ENCODE measurements at regions not wholly inside any gene's neighbourhood (a gene's known extent, or its start where the extent isn't known, plus 50 kb on each side); places are given as distances from the start of the nearest gene placed in this dataset.

DNA sequence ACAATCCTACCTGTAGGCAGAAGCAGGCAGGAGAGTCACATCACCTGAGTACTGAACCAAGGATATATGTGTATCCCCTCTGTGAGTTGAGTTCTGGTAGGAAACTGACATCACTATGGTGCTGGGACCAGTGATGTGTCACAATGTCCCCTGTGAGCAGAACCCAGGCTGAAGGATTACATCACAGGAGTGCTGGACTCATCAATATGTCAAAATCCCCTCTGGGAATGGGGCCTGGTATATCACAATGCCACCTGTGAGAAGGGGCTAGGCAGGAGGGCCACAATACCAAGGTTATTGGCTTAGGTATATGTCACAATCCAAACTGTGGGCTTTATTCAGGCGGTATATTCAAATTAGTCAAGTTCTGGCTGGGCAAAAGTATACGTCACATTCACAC, 2098.3 kb downstream of the TP53TG3F start:
- Histone ChIP-seq H3K27me3 (no peaks in the 10 kb centered on the region), H3K4me3 (no peak overlapping the region), H3K9me3 (no peaks in the 10 kb centered on the region), H3K36me3 (no peaks in the 10 kb centered on the region), H3K27ac (no peak overlapping the region), H3K4me1 (no peaks in the 10 kb centered on the region)
- ATAC-seq (no peak), DNase-seq (no peak)
- TF ChIP-seq, protein P1, sequence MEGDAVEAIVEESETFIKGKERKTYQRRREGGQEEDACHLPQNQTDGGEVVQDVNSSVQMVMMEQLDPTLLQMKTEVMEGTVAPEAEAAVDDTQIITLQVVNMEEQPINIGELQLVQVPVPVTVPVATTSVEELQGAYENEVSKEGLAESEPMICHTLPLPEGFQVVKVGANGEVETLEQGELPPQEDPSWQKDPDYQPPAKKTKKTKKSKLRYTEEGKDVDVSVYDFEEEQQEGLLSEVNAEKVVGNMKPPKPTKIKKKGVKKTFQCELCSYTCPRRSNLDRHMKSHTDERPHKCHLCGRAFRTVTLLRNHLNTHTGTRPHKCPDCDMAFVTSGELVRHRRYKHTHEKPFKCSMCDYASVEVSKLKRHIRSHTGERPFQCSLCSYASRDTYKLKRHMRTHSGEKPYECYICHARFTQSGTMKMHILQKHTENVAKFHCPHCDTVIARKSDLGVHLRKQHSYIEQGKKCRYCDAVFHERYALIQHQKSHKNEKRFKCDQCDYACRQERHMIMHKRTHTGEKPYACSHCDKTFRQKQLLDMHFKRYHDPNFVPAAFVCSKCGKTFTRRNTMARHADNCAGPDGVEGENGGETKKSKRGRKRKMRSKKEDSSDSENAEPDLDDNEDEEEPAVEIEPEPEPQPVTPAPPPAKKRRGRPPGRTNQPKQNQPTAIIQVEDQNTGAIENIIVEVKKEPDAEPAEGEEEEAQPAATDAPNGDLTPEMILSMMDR (IDR thresholded peaks at IDR 0.05 in 4 of 5, conservative IDR thresholded peaks at IDR 0.05 in 1 of 5), result no peak
- TF ChIP-seq POLR2A (IDR thresholded peaks at IDR 0.05), result no peak
- in situ Hi-C loops (cut with MboI; ENCODE audit: low sequenced_read_pairs in 4 of 4) (no loop called here), intact Hi-C loops (cut with DNase I; ENCODE audit: low total_unique reads) (no loop called here)

DNA sequence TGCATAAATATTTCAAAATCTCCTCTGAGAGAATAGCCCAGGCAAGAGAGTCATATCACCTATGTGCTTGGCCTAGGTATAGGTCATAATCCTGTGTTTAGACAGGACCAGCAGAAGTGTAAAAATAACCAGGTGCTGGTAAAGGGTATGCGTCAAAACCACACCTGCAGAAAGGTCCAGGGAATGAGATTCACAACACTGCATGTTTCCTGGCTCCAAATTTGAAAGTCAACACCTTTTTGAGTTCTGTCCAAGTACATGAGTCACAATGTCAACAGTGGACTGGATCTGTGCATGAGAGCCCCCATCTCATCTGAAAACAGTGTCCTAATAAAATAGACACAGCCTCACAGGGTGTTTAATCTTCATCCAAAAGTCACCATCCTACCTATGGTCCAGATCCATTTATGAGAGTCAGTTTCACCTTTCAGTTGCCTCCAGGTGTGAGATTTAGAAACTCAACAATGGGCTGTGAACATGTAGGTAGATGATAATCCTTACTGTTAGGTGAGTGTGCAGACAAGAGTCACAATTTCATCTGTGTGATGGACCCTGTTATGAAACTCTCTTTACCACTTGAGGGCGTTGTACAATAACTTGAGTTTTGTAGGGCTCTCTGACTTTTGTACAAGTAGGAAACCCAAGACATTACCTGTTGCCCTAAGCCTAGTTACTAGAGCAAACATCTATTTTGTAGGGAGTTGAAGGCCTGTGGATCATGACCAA, 2100.7 kb downstream of the TP53TG3F start:
- Histone ChIP-seq H3K9me3 (no peaks in the 10 kb centered on the region), H3K36me3 (no peaks in the 10 kb centered on the region), H3K4me1 (no peaks in the 10 kb centered on the region), H3K27me3 (no peaks in the 10 kb centered on the region), H3K4me3 (no peak overlapping the region), H3K27ac (no peak overlapping the region)
- in situ Hi-C loops (cut with MboI; ENCODE audit: low sequenced_read_pairs in 4 of 4) (no loop called here), intact Hi-C loops (cut with DNase I; ENCODE audit: low total_unique reads) (no loop called here)
- ATAC-seq (no peak), DNase-seq (no peak)
- TF ChIP-seq, protein P1 (IDR thresholded peaks at IDR 0.05 in 4 of 5, conservative IDR thresholded peaks at IDR 0.05 in 1 of 5), result no peak
- TF ChIP-seq POLR2A (IDR thresholded peaks at IDR 0.05), result no peak

DNA sequence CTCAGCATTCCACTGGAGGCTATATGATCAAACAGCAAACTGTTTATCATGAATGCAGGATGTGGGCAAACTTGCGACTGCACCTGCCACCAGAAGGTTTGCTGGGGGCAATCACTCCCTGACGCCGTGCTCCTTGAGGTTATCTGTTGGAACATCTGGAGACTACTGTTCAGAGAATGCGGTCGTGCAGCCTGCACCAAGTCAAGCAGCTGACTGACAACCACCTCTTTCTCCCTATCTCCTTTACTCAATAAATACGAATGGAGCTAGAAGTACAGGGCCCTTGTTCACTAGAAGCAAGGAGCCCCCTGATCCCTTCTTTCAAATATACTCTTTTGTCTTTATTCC, 2101.2 kb downstream of the TP53TG3F start:
- Histone ChIP-seq H3K36me3 (no peaks in the 10 kb centered on the region), H3K4me3 (no peak overlapping the region), H3K27ac (no peak overlapping the region), H3K9me3 (no peaks in the 10 kb centered on the region), H3K4me1 (no peaks in the 10 kb centered on the region), H3K27me3 (no peaks in the 10 kb centered on the region)
- DNase-seq, result no peak
- TF ChIP-seq POLR2A (IDR thresholded peaks at IDR 0.05), result no peak
- TF ChIP-seq, protein P1 (IDR thresholded peaks at IDR 0.05 in 4 of 5, conservative IDR thresholded peaks at IDR 0.05 in 1 of 5), result no peak
- no peak for ATAC-seq
- in situ Hi-C loops (cut with MboI; ENCODE audit: low sequenced_read_pairs in 4 of 4), result no loop called here
- intact Hi-C loops (cut with DNase I; ENCODE audit: low total_unique reads), result no loop called here

DNA sequence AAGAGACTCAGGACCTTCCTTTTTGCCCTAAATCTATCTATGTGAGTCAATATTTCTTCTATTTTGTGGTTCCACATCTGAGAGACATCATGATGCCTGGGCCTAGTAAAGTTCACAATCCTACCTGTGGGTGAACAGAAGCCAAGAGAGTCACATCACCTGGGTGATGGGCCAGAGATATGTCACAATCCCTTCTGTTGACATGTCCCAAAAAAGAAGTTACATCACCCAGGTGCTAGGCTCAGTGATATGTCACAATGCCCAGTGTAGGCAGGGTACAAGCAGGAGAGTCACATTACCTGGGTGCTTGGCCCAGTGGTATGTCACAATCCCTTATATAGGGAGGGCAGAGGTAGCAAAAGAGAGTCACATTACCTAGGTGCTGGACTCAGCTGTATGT, 2101.9 kb downstream of the TP53TG3F start:
- H3K36me3 ChIP-seq, result no peaks in the 10 kb centered on the region
- ATAC-seq (no peak), DNase-seq (no peak)
- no peak overlapping the region for H3K4me3 ChIP-seq
- H3K27ac ChIP-seq, result no peak overlapping the region
- H3K9me3 ChIP-seq, result no peaks in the 10 kb centered on the region
- H3K27me3 ChIP-seq, result no peaks in the 10 kb centered on the region
- no peaks in the 10 kb centered on the region for H3K4me1 ChIP-seq
- TF ChIP-seq, protein P1 (IDR thresholded peaks at IDR 0.05 in 4 of 5, conservative IDR thresholded peaks at IDR 0.05 in 1 of 5), result no peak
- no peak for TF ChIP-seq POLR2A (IDR thresholded peaks at IDR 0.05)
- in situ Hi-C loops (cut with MboI; ENCODE audit: low sequenced_read_pairs in 4 of 4) (no loop called here), intact Hi-C loops (cut with DNase I; ENCODE audit: low total_unique reads) (no loop called here)

DNA sequence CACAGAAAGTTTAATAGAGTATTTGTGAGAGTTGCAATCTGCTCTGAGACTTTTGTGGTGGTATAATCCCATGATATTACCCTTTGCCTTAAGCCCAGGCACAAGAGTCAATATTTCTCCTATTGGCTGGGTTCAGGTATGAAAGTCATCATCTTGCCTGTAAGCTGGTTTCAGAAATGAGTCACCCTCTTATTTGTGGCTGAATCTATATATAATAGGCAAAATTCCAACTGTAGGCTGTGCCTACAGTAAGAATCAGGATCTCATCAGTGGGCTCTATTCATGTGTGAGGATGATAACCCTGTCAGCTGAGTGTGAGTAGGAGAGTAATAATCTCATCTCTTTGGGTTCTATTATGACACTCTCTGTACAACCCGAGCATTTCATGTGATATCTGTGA, 2103.1 kb downstream of the TP53TG3F start:
- intact Hi-C loops (cut with DNase I; ENCODE audit: low total_unique reads) (no loop called here), in situ Hi-C loops (cut with MboI; ENCODE audit: low sequenced_read_pairs in 4 of 4) (no loop called here)
- Histone ChIP-seq H3K36me3 (no peaks in the 10 kb centered on the region), H3K27me3 (no peaks in the 10 kb centered on the region), H3K4me1 (no peaks in the 10 kb centered on the region), H3K27ac (no peak overlapping the region), H3K9me3 (no peaks in the 10 kb centered on the region), H3K4me3 (no peak overlapping the region)
- no peak for TF ChIP-seq POLR2A (IDR thresholded peaks at IDR 0.05)
- TF ChIP-seq, protein P1 (IDR thresholded peaks at IDR 0.05 in 4 of 5, conservative IDR thresholded peaks at IDR 0.05 in 1 of 5), result no peak
- ATAC-seq, result no peak
- no peak for DNase-seq

Measured in gastrocnemius medialis (tissue), 4 donors.